CD4-positive, alpha-beta T cell (primary cell): ENCODE measurements at regions not wholly inside any gene's neighbourhood (a gene's known extent, or its start where the extent isn't known, plus 50 kb on each side); places are given as distances from the start of the nearest gene placed in this dataset.

Experiments
- ATAC-seq: fragments of 200-7000 bp; cut with Tn5 transposase; one replicate; pipeline ENCODE4 v1.10.0; 2022; ENCODE audit warnings: mild to moderate bottlenecking; ENCODE audit not compliant: poor library complexity
- CTCF ChIA-PET: fragments of 350-600 bp; sonication (Branson Sonifier 250); formaldehyde crosslinking; loops from one replicate; lab custom pipeline; 2021; ENCODE audit warnings: antibody characterized with exemption, inconsistent platforms; lab: Charles Lee
- POLR2A ChIA-PET: fragments of 350-600 bp; sonication (Branson Sonifier 250); formaldehyde crosslinking; loops from one replicate; lab custom pipeline; 2021; ENCODE audit warnings: antibody characterized with exemption, inconsistent platforms; lab: Charles Lee
- DNase-seq, 14 experiments: peaks; one replicate each; pipeline ENCODE4 v3.0.0-alpha.2; 2013 to 2020; ENCODE audit warnings: mixed read lengths in 2 of 14
- H3K27ac ChIP-seq, 2 donors: one replicate each; pipeline versions ENCODE4 v1.5.1 to v1.7.0; 2013; ENCODE audit warnings: low read length in 2 of 2, low read depth in 1 of 2, mild to moderate bottlenecking in 1 of 2
- H3K27me3 ChIP-seq, 2 experiments: 1 replicate in 1 of 2; 2 replicates in 1 of 2; pipeline versions ENCODE4 v1.6.1 to v1.7.0; 2013; ENCODE audit warnings: low read length in 2 of 2, control low read depth in 1 of 2, mild to moderate bottlenecking in 1 of 2, moderate library complexity in 1 of 2; ENCODE audit not compliant: insufficient read depth in 2 of 2, control insufficient read depth in 1 of 2
- H3K36me3 ChIP-seq: one replicate; pipeline ENCODE4 v1.6.1; 2013; ENCODE audit warnings: low read length, control low read depth; ENCODE audit not compliant: insufficient read depth
- H3K4me1 ChIP-seq: one replicate; pipeline ENCODE4 v1.6.1; 2013; ENCODE audit warnings: low read length, control low read depth; ENCODE audit not compliant: insufficient read depth
- H3K4me3 ChIP-seq: one replicate; pipeline ENCODE4 v1.5.1; 2013; ENCODE audit warnings: mild to moderate bottlenecking, low read length, moderate library complexity
- H3K9me3 ChIP-seq, 2 experiments: 1 replicate in 1 of 2; 2 replicates in 1 of 2; pipeline versions ENCODE4 v1.6.1 to v1.7.0; 2013; ENCODE audit warnings: low read length in 2 of 2, mild to moderate bottlenecking in 2 of 2, control low read depth in 1 of 2, moderate library complexity in 1 of 2; ENCODE audit not compliant: control insufficient read depth in 1 of 2, insufficient read depth in 1 of 2
- H3K27ac Mint-ChIP-seq: one replicate; pipeline ENCODE4 v1.8.0; 2020; ENCODE audit warnings: mixed read lengths
- H3K27me3 Mint-ChIP-seq: one replicate; pipeline ENCODE4 v1.8.0; 2021; ENCODE audit warnings: mixed read lengths
- H3K36me3 Mint-ChIP-seq: one replicate; pipeline ENCODE4 v1.8.0; 2021; ENCODE audit warnings: low read depth, mixed read lengths
- H3K4me1 Mint-ChIP-seq: one replicate; pipeline ENCODE4 v1.8.0; 2021; ENCODE audit warnings: low read depth, mixed read lengths
- H3K4me3 Mint-ChIP-seq: one replicate; pipeline ENCODE4 v1.8.0; 2020; ENCODE audit warnings: mild to moderate bottlenecking, mixed read lengths
- H3K9me3 Mint-ChIP-seq: one replicate; pipeline ENCODE4 v1.8.0; 2020; ENCODE audit warnings: mixed read lengths
- intact Hi-C, 2 experiments: fragments of 100-400 bp; cut with DNase I in 1 of 2; cut with micrococcal nuclease in 1 of 2; formaldehyde crosslinking; loops; one replicate each; pipeline versions ENCODE4 v1.15.1 to v1.9.0; 2023 to 2025; cut with DNase I, micrococcal nuclease
- TF ChIP-seq, protein P1 (sequence below): fragments of 200-600 bp; IDR thresholded peaks from one replicate; pipeline ENCODE4 v1.8.0; 2022; ENCODE audit warnings: antibody characterized with exemption, mild to moderate bottlenecking

DNA sequence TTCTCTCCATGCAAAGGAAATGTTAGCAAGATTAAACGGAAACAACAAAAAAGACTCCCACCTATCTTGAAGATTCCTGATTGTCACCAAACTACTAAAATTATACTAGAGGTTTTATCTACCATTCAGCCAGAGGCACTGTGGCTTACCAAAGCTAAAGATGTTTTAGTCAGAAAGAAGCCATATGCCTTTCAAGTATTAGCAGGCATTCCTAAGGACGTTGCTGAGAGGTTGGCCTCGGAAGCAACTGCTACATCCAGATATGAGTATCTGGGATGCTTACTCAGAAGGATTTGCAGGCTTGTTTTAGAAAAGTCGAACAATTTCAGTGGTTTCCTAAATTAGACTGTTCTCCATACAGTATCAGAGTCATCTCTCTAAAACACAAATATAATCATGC, 88.3 kb upstream of the UBE2E3 start:
- no peak overlapping the region for H3K27ac ChIP-seq
- no peaks in the 10 kb centered on the region for H3K9me3 ChIP-seq
- ATAC-seq (no peak), DNase-seq (no peak)
- Mint-ChIP-seq H3K36me3 (no peaks in the 10 kb centered on the region), H3K27me3 (peaks cover 9% of the 10 kb centered on the region), H3K4me3 (no peak overlapping the region), H3K4me1 (no peaks in the 10 kb centered on the region), H3K9me3 (no peaks in the 10 kb centered on the region), H3K27ac (no peak overlapping the region)
- ChIA-PET CTCF (no interaction called here), POLR2A (no interaction called here)
- H3K27me3 ChIP-seq = no peaks in the 10 kb centered on the region
- no peak overlapping the region for H3K4me3 ChIP-seq
- intact Hi-C loops = no loop called here
- TF ChIP-seq, protein P1, sequence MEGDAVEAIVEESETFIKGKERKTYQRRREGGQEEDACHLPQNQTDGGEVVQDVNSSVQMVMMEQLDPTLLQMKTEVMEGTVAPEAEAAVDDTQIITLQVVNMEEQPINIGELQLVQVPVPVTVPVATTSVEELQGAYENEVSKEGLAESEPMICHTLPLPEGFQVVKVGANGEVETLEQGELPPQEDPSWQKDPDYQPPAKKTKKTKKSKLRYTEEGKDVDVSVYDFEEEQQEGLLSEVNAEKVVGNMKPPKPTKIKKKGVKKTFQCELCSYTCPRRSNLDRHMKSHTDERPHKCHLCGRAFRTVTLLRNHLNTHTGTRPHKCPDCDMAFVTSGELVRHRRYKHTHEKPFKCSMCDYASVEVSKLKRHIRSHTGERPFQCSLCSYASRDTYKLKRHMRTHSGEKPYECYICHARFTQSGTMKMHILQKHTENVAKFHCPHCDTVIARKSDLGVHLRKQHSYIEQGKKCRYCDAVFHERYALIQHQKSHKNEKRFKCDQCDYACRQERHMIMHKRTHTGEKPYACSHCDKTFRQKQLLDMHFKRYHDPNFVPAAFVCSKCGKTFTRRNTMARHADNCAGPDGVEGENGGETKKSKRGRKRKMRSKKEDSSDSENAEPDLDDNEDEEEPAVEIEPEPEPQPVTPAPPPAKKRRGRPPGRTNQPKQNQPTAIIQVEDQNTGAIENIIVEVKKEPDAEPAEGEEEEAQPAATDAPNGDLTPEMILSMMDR = no peak
- H3K36me3 ChIP-seq = no peaks in the 10 kb centered on the region
- no peaks in the 10 kb centered on the region for H3K4me1 ChIP-seq

DNA sequence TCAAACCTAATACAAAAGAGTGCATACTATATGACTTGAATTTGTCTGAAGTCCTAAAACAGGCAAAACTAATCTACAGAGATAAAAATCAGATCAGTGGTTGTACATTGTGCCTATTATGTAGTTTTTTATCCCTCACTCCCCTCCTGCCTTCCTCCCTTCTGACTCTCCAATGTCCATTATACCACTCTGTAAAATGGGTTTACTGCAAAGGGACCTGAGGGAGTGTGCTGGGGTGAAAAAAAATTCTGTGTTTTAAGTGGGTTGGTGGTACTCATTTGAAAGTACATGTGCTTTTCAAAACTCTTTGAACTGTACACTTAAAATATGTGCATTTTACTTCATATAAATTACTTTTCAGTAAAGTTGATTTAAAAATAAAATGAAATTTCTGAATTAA, 89.0 kb upstream of the UBE2E3 start:
- intact Hi-C loops = no loop called here
- ATAC-seq (no peak), DNase-seq (no peak)
- no peaks in the 10 kb centered on the region for H3K4me1 Mint-ChIP-seq
- ChIA-PET POLR2A (no interaction called here), CTCF (no interaction called here)
- H3K27ac Mint-ChIP-seq = no peak overlapping the region
- H3K9me3 Mint-ChIP-seq = no peaks in the 10 kb centered on the region
- H3K27ac ChIP-seq = no peak overlapping the region
- H3K4me3 ChIP-seq = no peak overlapping the region
- TF ChIP-seq, protein P1 = no peak
- H3K4me3 Mint-ChIP-seq = no peak overlapping the region
- no peaks in the 10 kb centered on the region for H3K36me3 Mint-ChIP-seq
- H3K36me3 ChIP-seq = no peaks in the 10 kb centered on the region
- H3K4me1 ChIP-seq = no peaks in the 10 kb centered on the region
- H3K9me3 ChIP-seq = no peaks in the 10 kb centered on the region
- H3K27me3 ChIP-seq = no peaks in the 10 kb centered on the region
- peaks cover 2% of the 10 kb centered on the region for H3K27me3 Mint-ChIP-seq

DNA sequence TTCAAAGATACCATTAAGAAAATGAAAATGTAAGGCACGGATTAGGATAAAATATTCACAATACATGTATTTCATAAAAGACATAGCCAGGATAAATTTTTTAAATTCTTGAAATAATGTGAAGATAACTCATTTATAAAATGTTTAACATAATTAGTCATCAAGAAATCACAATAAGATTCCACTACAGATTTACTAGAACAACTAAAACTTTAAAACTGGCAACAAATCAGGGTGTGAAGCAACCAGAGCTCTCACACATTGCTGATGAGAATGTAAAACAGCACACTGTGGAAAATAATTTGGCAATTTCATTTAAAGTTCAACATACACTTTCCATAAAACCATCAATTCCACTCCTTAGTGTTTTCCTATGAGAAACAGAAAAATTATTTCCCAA, 89.6 kb upstream of the UBE2E3 start:
- DNase-seq (no peak), ATAC-seq (no peak)
- no peaks in the 10 kb centered on the region for H3K9me3 Mint-ChIP-seq
- H3K36me3 ChIP-seq = no peaks in the 10 kb centered on the region
- intact Hi-C loops = no loop called here
- ChIA-PET CTCF (no interaction called here), POLR2A (no interaction called here)
- H3K4me3 Mint-ChIP-seq = no peak overlapping the region
- no peaks in the 10 kb centered on the region for H3K9me3 ChIP-seq
- H3K27ac ChIP-seq = no peak overlapping the region
- H3K4me1 Mint-ChIP-seq = no peaks in the 10 kb centered on the region
- H3K4me3 ChIP-seq = no peak overlapping the region
- H3K27ac Mint-ChIP-seq = no peak overlapping the region
- H3K4me1 ChIP-seq = no peaks in the 10 kb centered on the region
- H3K27me3 ChIP-seq = no peaks in the 10 kb centered on the region
- TF ChIP-seq, protein P1 = no peak
- H3K36me3 Mint-ChIP-seq = no peaks in the 10 kb centered on the region
- peaks cover 4% of the 10 kb centered on the region for H3K27me3 Mint-ChIP-seq
